Dendritic cell treated with granulocyte-macrophage colony-stimulating factor and Interleukin-4, amounts not matched to agents 40 ng/mL and 50 ng/mL, for 4 days (primary cell): ENCODE measurements at regions not wholly inside any gene's neighbourhood (a gene's known extent, or its start where the extent isn't known, plus 50 kb on each side); places are given as distances from the start of the nearest gene placed in this dataset.
"Not testable (repeated sequence)": the region's sequence is repeated elsewhere in the genome, so short reads cannot be mapped to it uniquely, and the experiment has no call there.

Experiments used
- H3K27ac Mint-ChIP-seq: one replicate; pipeline ENCODE4 v1.8.0; 2022; ENCODE audit warnings: mild to moderate bottlenecking, mixed read lengths
- H3K27me3 Mint-ChIP-seq: one replicate; pipeline ENCODE4 v1.8.0; 2022; ENCODE audit warnings: mild to moderate bottlenecking, mixed read lengths
- H3K36me3 Mint-ChIP-seq: one replicate; pipeline ENCODE4 v1.8.0; 2022; ENCODE audit warnings: low read depth, mixed read lengths
- H3K4me1 Mint-ChIP-seq: one replicate; pipeline ENCODE4 v1.8.0; 2022; ENCODE audit warnings: low read depth, mixed read lengths
- H3K4me3 Mint-ChIP-seq: one replicate; pipeline ENCODE4 v1.8.0; 2022; ENCODE audit warnings: mild to moderate bottlenecking, moderate library complexity, mixed read lengths
- H3K9me3 Mint-ChIP-seq: one replicate; pipeline ENCODE4 v1.8.0; 2022; ENCODE audit warnings: mixed read lengths
- intact Hi-C: fragments of 100-400 bp; cut with micrococcal nuclease; formaldehyde crosslinking; loops from one replicate; pipeline ENCODE4 v1.15.0; 2022

DNA sequence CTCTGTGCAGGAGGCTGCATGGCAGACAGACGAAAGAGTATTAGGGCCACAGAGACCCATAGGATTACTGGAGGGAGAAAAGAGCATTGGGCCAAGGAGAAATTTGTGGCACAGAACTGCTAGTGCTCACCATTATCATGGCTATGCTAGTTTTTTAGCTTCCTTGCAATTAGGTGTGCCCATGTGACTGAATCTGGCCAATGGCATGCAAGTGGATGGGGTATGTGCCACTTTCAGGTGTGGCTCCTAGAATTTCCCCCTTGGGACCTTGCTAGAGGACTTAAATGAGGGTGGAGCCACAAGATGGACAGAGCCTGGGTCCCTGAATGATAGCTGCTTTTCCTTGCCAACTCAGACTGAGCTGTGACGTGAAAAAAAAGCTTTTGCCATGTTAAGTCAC lies 73.9 kb upstream of the TENM4 start:
- no peak overlapping the region for H3K4me3 Mint-ChIP-seq
- no peak overlapping the region for H3K27ac Mint-ChIP-seq
- H3K36me3 Mint-ChIP-seq: no peaks in the 10 kb centered on the region
- intact Hi-C loops: no loop called here
- no peaks in the 10 kb centered on the region for H3K9me3 Mint-ChIP-seq
- no peaks in the 10 kb centered on the region for H3K4me1 Mint-ChIP-seq
- peaks cover 3% of the 10 kb centered on the region for H3K27me3 Mint-ChIP-seq

GRCh38 chr11:79514290-79514689 lies 73.5 kb upstream of the TENM4 start:
- H3K9me3 Mint-ChIP-seq: no peaks in the 10 kb centered on the region
- H3K4me1 Mint-ChIP-seq: no peaks in the 10 kb centered on the region
- intact Hi-C loops: no loop called here
- no peak overlapping the region for H3K4me3 Mint-ChIP-seq
- no peak overlapping the region for H3K27ac Mint-ChIP-seq
- no peaks in the 10 kb centered on the region for H3K36me3 Mint-ChIP-seq
- peaks cover 3% of the 10 kb centered on the region for H3K27me3 Mint-ChIP-seq

DNA sequence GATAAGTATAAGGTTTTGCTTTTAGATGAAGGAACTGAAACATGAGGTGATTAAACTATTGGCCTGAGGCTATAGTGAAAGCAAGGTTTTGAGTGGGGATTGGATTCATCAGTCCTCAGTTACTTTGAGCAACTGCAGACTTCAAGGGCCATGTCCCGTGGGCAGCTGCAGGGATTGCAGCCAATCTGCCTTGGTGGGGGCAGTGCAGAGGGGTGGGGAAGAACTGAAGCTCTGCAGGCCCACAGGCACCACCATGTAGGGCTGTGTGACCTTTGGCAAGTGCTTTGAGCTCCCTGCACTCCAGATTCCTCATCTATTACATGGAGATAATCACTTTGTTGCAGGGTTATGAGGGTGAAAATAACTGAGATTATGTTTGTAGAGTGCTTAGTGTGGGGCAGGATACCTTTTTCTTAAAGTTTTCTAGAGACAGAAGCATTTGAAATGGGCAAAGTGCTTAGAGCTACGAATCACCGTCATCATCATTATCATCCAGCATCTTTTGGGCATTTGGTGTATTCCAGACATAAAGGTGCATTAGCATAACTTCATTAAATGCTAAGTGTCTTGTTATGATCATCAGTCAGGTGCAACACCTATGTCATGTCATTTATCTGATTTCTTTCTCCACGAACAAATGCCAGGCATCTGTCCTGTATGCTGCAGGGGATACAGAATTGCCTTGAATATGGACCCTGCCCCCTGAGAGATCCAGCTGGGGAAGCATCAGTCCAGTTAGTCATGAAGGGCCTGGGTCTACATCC lies 72.1 kb upstream of the TENM4 start:
- intact Hi-C loops: no loop called here
- Mint-ChIP-seq H3K4me1 (no peaks in the 10 kb centered on the region), H3K4me3 (no peak overlapping the region), H3K36me3 (no peaks in the 10 kb centered on the region), H3K27ac (no peak overlapping the region), H3K9me3 (no peaks in the 10 kb centered on the region), H3K27me3 (peaks cover 3% of the 10 kb centered on the region)

GRCh38 chr11:79510960-79511359 lies 70.1 kb upstream of the TENM4 start:
- no peaks in the 10 kb centered on the region for H3K4me1 Mint-ChIP-seq
- no peak overlapping the region for H3K4me3 Mint-ChIP-seq
- peaks cover 9% of the 10 kb centered on the region for H3K27me3 Mint-ChIP-seq
- no peaks in the 10 kb centered on the region for H3K36me3 Mint-ChIP-seq
- no peak overlapping the region for H3K27ac Mint-ChIP-seq
- intact Hi-C loops: no loop called here
- no peaks in the 10 kb centered on the region for H3K9me3 Mint-ChIP-seq

- H3K36me3 Mint-ChIP-seq: no peaks in the 10 kb centered on the region
- no peaks in the 10 kb centered on the region for H3K9me3 Mint-ChIP-seq
- no peaks in the 10 kb centered on the region for H3K4me1 Mint-ChIP-seq
- intact Hi-C loops: no loop called here
- H3K27ac Mint-ChIP-seq: no peak overlapping the region
- H3K27me3 Mint-ChIP-seq: peaks cover 9% of the 10 kb centered on the region
- H3K4me3 Mint-ChIP-seq: no peak overlapping the region
Observed at GRCh38 chr11:79508461-79508860, 67.6 kb upstream of the TENM4 start.

DNA sequence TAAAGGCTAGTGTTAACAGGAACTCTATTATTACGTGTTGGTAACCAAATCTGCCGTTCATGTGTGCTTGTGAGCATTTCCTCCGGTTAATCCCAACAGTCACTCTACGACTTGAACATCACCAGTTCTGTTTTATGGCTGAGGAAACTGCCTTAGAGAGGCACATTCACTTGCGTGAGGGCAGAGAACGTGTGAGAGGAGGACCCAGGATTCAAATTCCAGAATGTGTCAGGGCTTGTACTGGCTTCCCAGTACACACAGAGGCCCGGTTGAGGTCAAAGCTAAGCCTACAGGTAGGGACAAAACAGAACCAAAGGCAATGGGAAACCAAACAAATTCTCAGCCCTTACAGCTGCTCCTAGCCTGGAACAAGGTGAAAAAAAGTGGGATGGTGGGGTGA lies 66.9 kb upstream of the TENM4 start:
- no peak overlapping the region for H3K27ac Mint-ChIP-seq
- no peaks in the 10 kb centered on the region for H3K9me3 Mint-ChIP-seq
- H3K4me3 Mint-ChIP-seq: no peak overlapping the region
- intact Hi-C loops: no loop called here
- H3K36me3 Mint-ChIP-seq: no peaks in the 10 kb centered on the region
- H3K4me1 Mint-ChIP-seq: no peaks in the 10 kb centered on the region
- peaks cover 11% of the 10 kb centered on the region for H3K27me3 Mint-ChIP-seq

- Mint-ChIP-seq H3K4me1 (no peaks in the 10 kb centered on the region), H3K36me3 (no peaks in the 10 kb centered on the region)
- intact Hi-C loops: no loop called here
Observed at GRCh38 chr11:79506734-79507344, 66.0 kb upstream of the TENM4 start.

GRCh38 chr11:79506124-79506523 lies 65.3 kb upstream of the TENM4 start:
- Mint-ChIP-seq H3K9me3 (no peaks in the 10 kb centered on the region), H3K4me1 (no peaks in the 10 kb centered on the region), H3K27me3 (peaks cover 11% of the 10 kb centered on the region), H3K4me3 (no peak overlapping the region), H3K36me3 (no peaks in the 10 kb centered on the region), H3K27ac (no peak overlapping the region)
- intact Hi-C loops: no loop called here

More at GRCh38 chr11:79506734-79507344, 66.0 kb upstream of the TENM4 start:
- Mint-ChIP-seq H3K4me3 (no peak overlapping the region), H3K27ac (no peak overlapping the region), H3K9me3 (no peaks in the 10 kb centered on the region), H3K27me3 (peaks cover 11% of the 10 kb centered on the region)

DNA sequence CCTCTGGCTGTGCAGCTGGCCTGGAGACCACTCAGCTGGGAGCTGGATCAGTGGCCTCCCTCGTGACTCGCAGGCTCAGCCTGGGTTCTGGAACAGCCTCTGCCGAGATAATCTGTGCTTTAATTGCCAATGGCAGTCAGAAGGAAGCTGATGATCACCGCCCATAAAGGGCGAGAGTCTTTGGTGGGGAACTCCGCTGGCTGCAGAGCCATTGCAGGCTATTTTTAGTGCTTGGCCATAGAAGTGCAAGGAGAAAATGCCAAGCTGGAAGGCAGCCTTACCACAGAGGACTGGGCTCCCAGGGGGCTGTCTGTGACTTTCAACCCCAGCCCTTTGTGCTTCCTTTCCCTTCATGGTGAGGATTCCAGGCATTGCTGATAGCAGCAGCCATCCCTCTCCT lies 62.2 kb upstream of the TENM4 start:
- intact Hi-C loops: no loop called here
- no peak overlapping the region for H3K27ac Mint-ChIP-seq
- no peak overlapping the region for H3K4me3 Mint-ChIP-seq
- no peaks in the 10 kb centered on the region for H3K9me3 Mint-ChIP-seq
- no peaks in the 10 kb centered on the region for H3K4me1 Mint-ChIP-seq
- peaks cover 9% of the 10 kb centered on the region for H3K27me3 Mint-ChIP-seq
- H3K36me3 Mint-ChIP-seq: no peaks in the 10 kb centered on the region

DNA sequence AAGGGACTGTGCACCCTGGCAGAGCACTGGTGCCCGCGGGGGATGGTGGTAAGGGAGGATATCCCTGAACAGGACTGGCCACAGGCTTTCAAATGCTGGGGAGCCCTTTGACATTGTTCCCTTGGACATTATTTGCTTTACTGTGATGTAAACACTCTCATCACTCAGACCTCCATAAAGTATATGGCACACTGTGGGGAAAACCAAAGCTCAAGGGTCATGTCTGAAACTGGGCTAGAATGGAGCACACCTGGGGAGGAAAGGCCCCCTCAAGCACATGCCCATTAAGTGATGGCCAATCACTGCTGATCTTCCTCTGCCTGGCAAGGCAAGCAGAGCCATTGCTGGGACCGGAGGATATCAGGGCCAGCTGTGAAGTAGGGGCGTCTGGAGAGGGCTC lies 60.9 kb upstream of the TENM4 start:
- Mint-ChIP-seq H3K27me3 (peaks cover 6% of the 10 kb centered on the region), H3K4me1 (no peaks in the 10 kb centered on the region), H3K9me3 (no peaks in the 10 kb centered on the region), H3K36me3 (no peaks in the 10 kb centered on the region), H3K4me3 (no peak overlapping the region), H3K27ac (no peak overlapping the region)
- intact Hi-C loops: no loop called here

DNA sequence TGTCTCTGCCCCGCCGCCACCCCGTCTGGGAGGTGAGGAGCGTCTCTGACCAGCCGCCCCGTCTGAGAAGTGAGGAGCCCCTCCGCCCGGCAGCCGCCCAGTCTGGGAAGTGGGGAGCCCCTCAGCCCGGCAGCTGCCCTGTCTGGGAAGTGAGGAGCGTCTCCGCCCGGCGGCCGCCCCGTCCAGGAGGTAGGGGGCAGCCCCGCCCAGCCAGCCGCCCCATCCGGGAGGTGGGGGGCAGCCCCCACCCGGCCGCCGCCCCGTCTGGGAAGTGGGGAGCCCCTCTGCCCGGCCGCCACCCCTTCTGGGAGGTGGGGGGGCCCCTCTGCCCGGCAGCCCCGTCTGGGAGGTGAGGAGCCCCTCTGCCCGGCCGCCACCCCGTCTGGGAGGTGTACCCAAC lies 59.1 kb upstream of the TENM4 start:
- H3K4me1 Mint-ChIP-seq, H3K9me3 Mint-ChIP-seq, intact Hi-C loops, H3K27ac Mint-ChIP-seq, H3K4me3 Mint-ChIP-seq, H3K36me3 Mint-ChIP-seq, H3K27me3 Mint-ChIP-seq: not testable (repeated sequence)

- Mint-ChIP-seq H3K27me3 (peaks cover 13% of the 10 kb centered on the region), H3K27ac (no peak overlapping the region), H3K4me1 (peaks cover under 1% of the 10 kb centered on the region), H3K9me3 (no peaks in the 10 kb centered on the region), H3K4me3 (no peak overlapping the region), H3K36me3 (no peaks in the 10 kb centered on the region)
- intact Hi-C loops: no loop called here
Observed at GRCh38 chr11:79498667-79499066, 57.8 kb upstream of the TENM4 start.

GRCh38 chr11:79493555-79494171 lies 52.8 kb upstream of the TENM4 start:
- peaks cover 40% of the 10 kb centered on the region for H3K27me3 Mint-ChIP-seq
- no peak overlapping the region for H3K4me3 Mint-ChIP-seq
- no peaks in the 10 kb centered on the region for H3K9me3 Mint-ChIP-seq
- peaks cover 5% of the 10 kb centered on the region for H3K4me1 Mint-ChIP-seq
- intact Hi-C loops: loop anchor here (1.0 to 2.0 kb wide), 2 partner anchors 93 to 849 kb away; no protein-coding TSS in a partner anchor
- no peaks in the 10 kb centered on the region for H3K36me3 Mint-ChIP-seq
- no peak overlapping the region for H3K27ac Mint-ChIP-seq

- H3K9me3 Mint-ChIP-seq: no peaks in the 10 kb centered on the region
- H3K36me3 Mint-ChIP-seq: no peaks in the 10 kb centered on the region
- H3K4me3 Mint-ChIP-seq: no peak overlapping the region
- H3K27me3 Mint-ChIP-seq: peaks cover 51% of the 10 kb centered on the region
- intact Hi-C loops: loop anchor here (2.0 kb wide), 1 partner anchor 847 kb away; no protein-coding TSS in a partner anchor
- H3K27ac Mint-ChIP-seq: no peak overlapping the region
- H3K4me1 Mint-ChIP-seq: peaks cover 5% of the 10 kb centered on the region
Observed at GRCh38 chr11:79492008-79492407, 51.2 kb upstream of the TENM4 start.
